HCT116 (cell line): ENCODE measurements at regions not wholly inside any gene's neighbourhood (a gene's known extent, or its start where the extent isn't known, plus 50 kb on each side); places are given as distances from the start of the nearest gene placed in this dataset.

ENCODE experiments used
- ATAC-seq: fragments of 200-7000 bp; cut with Tn5 transposase; 2 replicates; pipeline ENCODE4 v1.9.1; 2020; ENCODE audit warnings: mild to moderate bottlenecking, moderate library complexity
- BruUV-seq: library from RNA; stranded (reverse); fragments of 400-500 nt; replicated peaks from 2 replicates; lab custom pipeline; 2021; lab: Mats Ljungman, UMichigan
- CTCF ChIA-PET: fragments of 300-600 bp; sonication (Branson Sonifier 250); formaldehyde crosslinking; loops from one replicate; lab custom pipeline; 2021; ENCODE audit warnings: antibody characterized with exemption; lab: Charles Lee
- POLR2A ChIA-PET: fragments of 300-600, 350-600 bp; sonication (Branson Sonifier 250); formaldehyde crosslinking; loops from one replicate; lab custom pipeline; 2021; ENCODE audit warnings: antibody characterized with exemption; lab: Charles Lee
- RAD21 ChIA-PET, 2 experiments: fragments of 300-600 bp; sonication (Branson Sonifier 250); formaldehyde crosslinking; loops; one replicate each; lab custom pipeline; 2023; ENCODE audit warnings: low total read pairs in 2 of 2; ENCODE audit not compliant: uncharacterized antibody in 2 of 2, unreplicated experiment in 2 of 2, low non-redundant PET in 1 of 2; lab: Charles Lee
- DNase-seq: peaks from one replicate; pipeline ENCODE4 v3.0.0-alpha.2; 2010; ENCODE audit warnings: low read depth, low spot score
- H2AFZ ChIP-seq: fragments of 200-600 bp; shearing (Covaris generic), sonication (generic); 2 replicates; pipeline ENCODE4 v1.6.1; 2017; ENCODE audit warnings: low read depth, mixed run types, mixed read lengths, antibody characterized with exemption, low read length; ENCODE audit not compliant: poor library complexity, severe bottlenecking
- H3K27ac ChIP-seq: 2 replicates; pipeline ENCODE4 v1.5.1; 2012; ENCODE audit warnings: low read depth, low read length
- H3K27me3 ChIP-seq: fragments of 200-600 bp; sonication (generic); 2 replicates; pipeline ENCODE4 v1.6.1; 2016; ENCODE audit warnings: mixed run types, low read length, mixed read lengths; ENCODE audit not compliant: insufficient read depth
- H3K36me3 ChIP-seq, 2 experiments: fragments of 200-500 bp in 1 of 2; fragments of 200-600 bp in 1 of 2; sonication (Bioruptor generic) in 1 of 2; sonication (generic) in 1 of 2; 2 replicates each; pipeline versions ENCODE4 v1.5.1 to v1.6.1; 2014 to 2016; ENCODE audit warnings: low read length in 2 of 2, inconsistent platforms in 1 of 2, mixed read lengths in 1 of 2, mixed run types in 1 of 2; ENCODE audit not compliant: insufficient read depth in 2 of 2, control insufficient read depth in 1 of 2
- H3K4me1 ChIP-seq, 2 experiments: fragments of 200-600 bp in 1 of 2; sonication (generic) in 1 of 2; 2 replicates each; pipeline versions ENCODE4 v1.5.1 to v1.6.1; 2012 to 2017; ENCODE audit warnings: low read length in 2 of 2, inconsistent platforms in 1 of 2, mild to moderate bottlenecking in 1 of 2, mixed read lengths in 1 of 2, mixed run types in 1 of 2, moderate library complexity in 1 of 2; ENCODE audit not compliant: insufficient read depth in 2 of 2, control insufficient read depth in 1 of 2
- H3K4me2 ChIP-seq: fragments of 200-600 bp; sonication (generic); 2 replicates; pipeline ENCODE4 v1.6.1; 2017; ENCODE audit warnings: mixed run types, low read length, mixed read lengths
- H3K4me3 ChIP-seq, 2 experiments: fragments of 200-600 bp in 1 of 2; sonication (generic) in 1 of 2; replicated peaks in 1 of 2; 2 replicates each; pipeline ENCODE4 v1.5.1; 2011 to 2016; ENCODE audit warnings: low read length in 2 of 2, control low read depth in 1 of 2, low read depth in 1 of 2, mild to moderate bottlenecking in 1 of 2, mixed read lengths in 1 of 2, mixed run types in 1 of 2
- H3K79me2 ChIP-seq: fragments of 200-600 bp; sonication (generic); 2 replicates; pipeline ENCODE4 v1.6.1; 2017; ENCODE audit warnings: mild to moderate bottlenecking, mixed run types, low read length, moderate library complexity, mixed read lengths; ENCODE audit not compliant: insufficient read depth
- H3K9ac ChIP-seq: fragments of 200-600 bp; sonication (generic); 2 replicates; pipeline ENCODE4 v1.6.1; 2016; ENCODE audit warnings: low read length, mixed read lengths
- H3K9me2 ChIP-seq: fragments of 200-600 bp; sonication (generic), shearing (Covaris generic); 2 replicates; pipeline ENCODE4 v1.6.1; 2017; ENCODE audit warnings: mixed run types, mild to moderate bottlenecking, moderate library complexity; ENCODE audit not compliant: insufficient read depth
- H3K9me3 ChIP-seq, 2 experiments: fragments of 200-500 bp in 1 of 2; fragments of 200-600 bp in 1 of 2; sonication (Bioruptor generic) in 1 of 2; sonication (generic) in 1 of 2; 2 replicates each; pipeline ENCODE4 v1.6.1; 2014 to 2017; ENCODE audit warnings: low read length in 2 of 2, mixed read lengths in 2 of 2, inconsistent platforms in 1 of 2, low read depth in 1 of 2, mild to moderate bottlenecking in 1 of 2, mixed run types in 1 of 2, moderate library complexity in 1 of 2; ENCODE audit not compliant: control insufficient read depth in 1 of 2, insufficient read depth in 1 of 2
- H4K20me1 ChIP-seq: fragments of 200-600 bp; sonication (generic), shearing (Covaris generic); 2 replicates; pipeline ENCODE4 v1.6.1; 2017; ENCODE audit warnings: mixed run types, mild to moderate bottlenecking, moderate library complexity; ENCODE audit not compliant: insufficient read depth
- ATF3 ChIP-seq: IDR thresholded peaks from 2 replicates; pipeline ENCODE4 v1.6.1; 2012
- CBX3 ChIP-seq: IDR thresholded peaks from 2 replicates; pipeline ENCODE4 v1.6.1; 2012; ENCODE audit warnings: low read depth
- CEBPB ChIP-seq: IDR thresholded peaks from 2 replicates; pipeline ENCODE4 v1.6.1; 2012; ENCODE audit warnings: low read depth
- CTCF ChIP-seq, 3 experiments: fragments of 200-600 bp in 1 of 3; sonication (generic) in 1 of 3; IDR thresholded peaks in 2 of 3; conservative IDR thresholded peaks in 1 of 3; 2 replicates each; pipeline ENCODE4 v1.5.1; 2012 to 2017; ENCODE audit warnings: low read depth in 2 of 3, low read length in 2 of 3, antibody characterized with exemption in 1 of 3, borderline replicate concordance in 1 of 3, control low read depth in 1 of 3, mild to moderate bottlenecking in 1 of 3, mixed read lengths in 1 of 3, mixed run types in 1 of 3, moderate library complexity in 1 of 3; ENCODE audit not compliant: insufficient read depth in 1 of 3
- ELF1 ChIP-seq: IDR thresholded peaks from 2 replicates; pipeline ENCODE4 v1.6.1; 2012; ENCODE audit warnings: low read depth, borderline replicate concordance
- EZH2 ChIP-seq: fragments of 200-600 bp; sonication (generic); IDR thresholded peaks from 2 replicates; pipeline ENCODE4 v1.6.1; 2017; ENCODE audit warnings: antibody characterized with exemption, mixed run types
- EZH2phosphoT487 ChIP-seq: fragments of 200-600 bp; IDR thresholded peaks from 2 replicates; pipeline ENCODE4 v1.6.1; 2018; ENCODE audit warnings: antibody characterized with exemption, borderline replicate concordance
- FOSL1 ChIP-seq: IDR thresholded peaks from 2 replicates; pipeline ENCODE4 v1.6.1; 2012; ENCODE audit warnings: low read depth
- JUND ChIP-seq: IDR thresholded peaks from 2 replicates; pipeline ENCODE4 v1.6.1; 2012
- MAX ChIP-seq: IDR thresholded peaks from 2 replicates; pipeline ENCODE4 v1.6.1; 2012
- POLR2A ChIP-seq: IDR thresholded peaks from 2 replicates; pipeline ENCODE4 v1.7.0; 2011; ENCODE audit warnings: borderline replicate concordance; ENCODE audit not compliant: insufficient read depth, insufficient read length; ENCODE audit errors: extremely low read depth
- RAD21 ChIP-seq: IDR thresholded peaks from 2 replicates; pipeline ENCODE4 v1.6.1; 2012; ENCODE audit warnings: low read depth, mild to moderate bottlenecking
- REST ChIP-seq: IDR thresholded peaks from 2 replicates; pipeline ENCODE4 v1.6.1; 2012; ENCODE audit warnings: low read depth
- SIN3A ChIP-seq: IDR thresholded peaks from 2 replicates; pipeline ENCODE4 v1.6.1; 2012; ENCODE audit warnings: low read depth
- SRF ChIP-seq: IDR thresholded peaks from 2 replicates; pipeline ENCODE4 v1.6.1; 2012; ENCODE audit warnings: low read depth
- TCF7L2 ChIP-seq: IDR thresholded peaks from 2 replicates; pipeline ENCODE4 v1.7.0; 2011; ENCODE audit warnings: borderline replicate concordance, inconsistent platforms; ENCODE audit not compliant: insufficient read depth, insufficient read length; ENCODE audit errors: extremely low read depth
- YY1 ChIP-seq: IDR thresholded peaks from 2 replicates; pipeline ENCODE4 v1.6.1; 2011; ENCODE audit warnings: low read length, low read depth, moderate library complexity, mild to moderate bottlenecking; ENCODE audit not compliant: insufficient replicate concordance; ENCODE audit errors: extremely low read depth
- ZBTB33 ChIP-seq: IDR thresholded peaks from 2 replicates; pipeline ENCODE4 v1.6.1; 2011; ENCODE audit warnings: mild to moderate bottlenecking, low read length, moderate library complexity; ENCODE audit not compliant: insufficient replicate concordance; ENCODE audit errors: extremely low read depth
- ZNF274 ChIP-seq: fragments of 200-500 bp; sonication (Bioruptor generic); IDR thresholded peaks from 2 replicates; pipeline ENCODE4 v1.6.1; 2014; ENCODE audit warnings: mild to moderate bottlenecking, low read depth, low read length, inconsistent platforms
- intact Hi-C: fragments of 100-400 bp; cut with micrococcal nuclease; formaldehyde crosslinking; loops from 2 replicates; pipeline ENCODE4 v1.10.0; 2022

- ChIA-PET CTCF (no interaction called here), RAD21 (no interaction called here), POLR2A (no interaction called here)
- no peak for TF ChIP-seq ATF3
- TF ChIP-seq RAD21 = no peak
- no peak for TF ChIP-seq ZBTB33
- TF ChIP-seq CEBPB = no peak
- TF ChIP-seq ELF1 = no peak
- no peak for TF ChIP-seq REST
- no peak for TF ChIP-seq SRF
- TF ChIP-seq JUND = no peak
- TF ChIP-seq POLR2A = no peak
- no peak for TF ChIP-seq CTCF (IDR thresholded peaks at IDR 0.05 in 2 of 3, conservative IDR thresholded peaks at IDR 0.05 in 1 of 3; ENCODE audit: borderline replicate concordance in 1 of 3, insufficient read depth in 1 of 3, low read depth in 2 of 3, low read length in 2 of 3)
- no peak for TF ChIP-seq SIN3A
- no peak for TF ChIP-seq ZNF274
- TF ChIP-seq YY1 = no peak
- TF ChIP-seq TCF7L2 = no peak
- TF ChIP-seq FOSL1 = no peak
- no peak for TF ChIP-seq EZH2phosphoT487
- no peak for TF ChIP-seq EZH2
- TF ChIP-seq MAX = no peak
- no peak for TF ChIP-seq CBX3
- Histone ChIP-seq H3K9ac (no peak overlapping the region), H3K9me2 (no peaks in the 10 kb centered on the region), H3K27me3 (no peaks in the 10 kb centered on the region), H3K27ac (no peak overlapping the region), H3K36me3 (no peaks in the 10 kb centered on the region), H3K9me3 (no peaks in the 10 kb centered on the region), H4K20me1 (no peaks in the 10 kb centered on the region), H3K4me1 (no peaks in the 10 kb centered on the region), H3K4me3 (no peak overlapping the region), H3K79me2 (no peaks in the 10 kb centered on the region), H3K4me2 (no peak overlapping the region), H2AFZ (no peak overlapping the region)
- DNase-seq (no peak), ATAC-seq (no peak)
- intact Hi-C loops = no loop called here
- BruUV-seq = no TSS peak
Observed at GRCh38 chr5:175308701-175309100, 135.3 kb downstream of the DRD1 start.
